ENCODE measurements at regions not wholly inside any gene's neighbourhood (a gene's known extent, or its start where the extent isn't known, plus 50 kb on each side); places are given as distances from the start of the nearest gene placed in this dataset.

DNA sequence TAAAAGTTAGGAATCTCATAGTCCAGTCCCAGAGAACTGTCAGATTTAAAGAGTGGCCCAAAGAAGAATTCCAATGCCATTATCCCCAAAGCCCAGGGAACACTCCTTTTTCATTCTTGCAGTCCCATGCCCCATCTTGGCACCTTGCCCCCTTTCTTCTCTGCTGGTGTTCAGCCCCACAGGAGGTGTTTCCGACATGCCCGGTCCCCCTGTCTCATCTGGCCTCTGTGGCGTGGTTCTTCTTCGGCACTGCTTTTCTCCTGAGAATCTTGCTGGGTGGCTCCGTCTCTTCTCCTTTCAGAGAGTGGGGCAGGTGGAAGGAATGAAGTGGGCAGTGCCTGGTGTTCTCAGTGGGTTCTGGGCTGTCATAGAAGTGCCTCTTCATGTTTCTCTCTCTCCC is 64.7 kb downstream of the VCPKMT start:
- TF ChIP-seq, protein P1, sequence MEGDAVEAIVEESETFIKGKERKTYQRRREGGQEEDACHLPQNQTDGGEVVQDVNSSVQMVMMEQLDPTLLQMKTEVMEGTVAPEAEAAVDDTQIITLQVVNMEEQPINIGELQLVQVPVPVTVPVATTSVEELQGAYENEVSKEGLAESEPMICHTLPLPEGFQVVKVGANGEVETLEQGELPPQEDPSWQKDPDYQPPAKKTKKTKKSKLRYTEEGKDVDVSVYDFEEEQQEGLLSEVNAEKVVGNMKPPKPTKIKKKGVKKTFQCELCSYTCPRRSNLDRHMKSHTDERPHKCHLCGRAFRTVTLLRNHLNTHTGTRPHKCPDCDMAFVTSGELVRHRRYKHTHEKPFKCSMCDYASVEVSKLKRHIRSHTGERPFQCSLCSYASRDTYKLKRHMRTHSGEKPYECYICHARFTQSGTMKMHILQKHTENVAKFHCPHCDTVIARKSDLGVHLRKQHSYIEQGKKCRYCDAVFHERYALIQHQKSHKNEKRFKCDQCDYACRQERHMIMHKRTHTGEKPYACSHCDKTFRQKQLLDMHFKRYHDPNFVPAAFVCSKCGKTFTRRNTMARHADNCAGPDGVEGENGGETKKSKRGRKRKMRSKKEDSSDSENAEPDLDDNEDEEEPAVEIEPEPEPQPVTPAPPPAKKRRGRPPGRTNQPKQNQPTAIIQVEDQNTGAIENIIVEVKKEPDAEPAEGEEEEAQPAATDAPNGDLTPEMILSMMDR (IDR thresholded peaks at IDR 0.05) = no peak
- TF ChIP-seq POLR2A (IDR thresholded peaks at IDR 0.05) = no peak
